ENCODE measurements at regions not wholly inside any gene's neighbourhood (a gene's known extent, or its start where the extent isn't known, plus 50 kb on each side); places are given as distances from the start of the nearest gene placed in this dataset.
"Not testable (repeated sequence)": the region's sequence is repeated elsewhere in the genome, so short reads cannot be mapped to it uniquely, and the experiment has no call there.

- no peaks in the 10 kb centered on the region for H3K36me3 ChIP-seq (ENCODE audit: control insufficient read depth in 2 of 4, insufficient read depth in 4 of 4, low read length in 3 of 4)
- no peak overlapping the region for H2BK12ac ChIP-seq (ENCODE audit: low read depth, low read length)
- no peak overlapping the region for H2BK15ac ChIP-seq (ENCODE audit: low read length)
- ChIA-PET CTCF (ENCODE audit: partially characterized antibody) (no interaction called here), POLR2A (ENCODE audit: partially characterized antibody) (no interaction called here)
- 97% methylated on average over 5 of the region's 5 CpGs; no CpG with 5 or more reads in 1 of the 2 experiments for WGBS, 2 experiments (ENCODE audit: extremely low coverage in 1 of 2, insufficient coverage in 1 of 2, insufficient read length in 1 of 2, insufficient replicate concordance in 2 of 2, low coverage in 1 of 2, low lambda C conversion rate in 2 of 2, missing lambda C conversion rate in 1 of 2)
- H3K4ac ChIP-seq (replicated peaks; ENCODE audit: insufficient read length, low read depth, low read length): no peak overlapping the region
- no peaks in the 10 kb centered on the region for H3K79me1 ChIP-seq (ENCODE audit: low read depth, low read length)
- no peak overlapping the region for H4K5ac ChIP-seq (ENCODE audit: insufficient read length, low read depth, low read length)
- H3K9me3 ChIP-seq (ENCODE audit: insufficient read depth in 2 of 2, low read depth in 1 of 2, low read length in 1 of 2): no peaks in the 10 kb centered on the region
- H2BK20ac ChIP-seq (ENCODE audit: low read length): no peak overlapping the region
- DNase-seq (ENCODE audit: low read depth in 1 of 2, low spot score in 2 of 2): no peak
- no peak overlapping the region for H2AFZ ChIP-seq (ENCODE audit: low read length)
- no peak overlapping the region for H4K91ac ChIP-seq (replicated peaks; ENCODE audit: insufficient read length, low read length)
- H3K4me3 ChIP-seq (ENCODE audit: extremely low read depth in 1 of 4, insufficient read depth in 2 of 4, low read depth in 3 of 4, low read length in 4 of 4): no peak overlapping the region
- no peak overlapping the region for H3K27ac ChIP-seq (ENCODE audit: low read depth, low read length)
- H3K23ac ChIP-seq (ENCODE audit: insufficient read length): no peak overlapping the region
- no peak overlapping the region for H2BK120ac ChIP-seq (replicated peaks; ENCODE audit: low read depth, low read length)
- no peak overlapping the region for H3K14ac ChIP-seq (ENCODE audit: insufficient read length)
- H2BK5ac ChIP-seq (ENCODE audit: low read depth, low read length): no peak overlapping the region
- H4K8ac ChIP-seq (ENCODE audit: extremely low read depth, insufficient read depth, low read length): no peak overlapping the region
- no peaks in the 10 kb centered on the region for H3K4me1 ChIP-seq (replicated peaks in 1 of 4; ENCODE audit: control insufficient read depth in 3 of 4, insufficient read depth in 4 of 4, low read length in 3 of 4)
- no peak for TF ChIP-seq CBX5 (IDR thresholded peaks at IDR 0.05; ENCODE audit: low read depth, low read length)
- no peaks in the 10 kb centered on the region for H3K23me2 ChIP-seq (ENCODE audit: low read depth, low read length)
- no peaks in the 10 kb centered on the region for H4K20me1 ChIP-seq (replicated peaks in 1 of 2; ENCODE audit: control insufficient read depth in 1 of 2, insufficient read depth in 2 of 2, low read length in 2 of 2)
- H3K79me2 ChIP-seq (ENCODE audit: control insufficient read depth in 1 of 2, insufficient read depth in 2 of 2, low read length in 2 of 2): no peaks in the 10 kb centered on the region
- H3K9ac ChIP-seq (replicated peaks in 1 of 4; ENCODE audit: extremely low read depth in 1 of 4, low read depth in 3 of 4, low read length in 3 of 4): no peak overlapping the region
- FAIRE-seq: no peak
- H3K27me3 ChIP-seq (replicated peaks in 1 of 4; ENCODE audit: control insufficient read depth in 3 of 4, extremely low read depth in 1 of 4, insufficient read depth in 3 of 4, low read length in 3 of 4): peaks cover 0 to 1% (median 0%) of the 10 kb centered on the region in 4 experiments; a peak in 1 of 7 replicates
- H3K56ac ChIP-seq (replicated peaks; ENCODE audit: insufficient read length, low read depth, low read length): no peak overlapping the region
- H3K18ac ChIP-seq (ENCODE audit: extremely low read depth, low read length): no peak overlapping the region
- no peak overlapping the region for H3K4me2 ChIP-seq (ENCODE audit: insufficient read depth in 1 of 2, low read depth in 2 of 2, low read length in 2 of 2)
- H2AK5ac ChIP-seq (ENCODE audit: low read depth, low read length): no peak overlapping the region
Measured at GRCh38 chr6:68024570-68025269, 610.4 kb upstream of the ADGRB3 start.

- H3K23me2 ChIP-seq (ENCODE audit: low read depth, low read length); H3K4me1 ChIP-seq (replicated peaks in 1 of 4; ENCODE audit: control insufficient read depth in 3 of 4, insufficient read depth in 4 of 4, low read length in 3 of 4); H3K9me3 ChIP-seq (ENCODE audit: insufficient read depth in 2 of 2, low read depth in 1 of 2, low read length in 1 of 2); H3K23ac ChIP-seq (ENCODE audit: insufficient read length); H3K9ac ChIP-seq (replicated peaks in 1 of 4; ENCODE audit: extremely low read depth in 1 of 4, low read depth in 3 of 4, low read length in 3 of 4); H3K56ac ChIP-seq (replicated peaks; ENCODE audit: insufficient read length, low read depth, low read length); H4K91ac ChIP-seq (replicated peaks; ENCODE audit: insufficient read length, low read length); H3K18ac ChIP-seq (ENCODE audit: extremely low read depth, low read length); H4K8ac ChIP-seq (ENCODE audit: extremely low read depth, insufficient read depth, low read length); H2BK120ac ChIP-seq (replicated peaks; ENCODE audit: low read depth, low read length); H3K4me3 ChIP-seq (ENCODE audit: extremely low read depth in 1 of 4, insufficient read depth in 2 of 4, low read depth in 3 of 4, low read length in 4 of 4); H3K27ac ChIP-seq (ENCODE audit: low read depth, low read length); H3K27me3 ChIP-seq (replicated peaks in 1 of 4; ENCODE audit: control insufficient read depth in 3 of 4, extremely low read depth in 1 of 4, insufficient read depth in 3 of 4, low read length in 3 of 4); FAIRE-seq; H3K79me2 ChIP-seq (ENCODE audit: control insufficient read depth in 1 of 2, insufficient read depth in 2 of 2, low read length in 2 of 2); H4K5ac ChIP-seq (ENCODE audit: insufficient read length, low read depth, low read length); H3K36me3 ChIP-seq (ENCODE audit: control insufficient read depth in 2 of 4, insufficient read depth in 4 of 4, low read length in 3 of 4); H3K4ac ChIP-seq (replicated peaks; ENCODE audit: insufficient read length, low read depth, low read length); H2BK12ac ChIP-seq (ENCODE audit: low read depth, low read length); H2AFZ ChIP-seq (ENCODE audit: low read length); H2BK5ac ChIP-seq (ENCODE audit: low read depth, low read length); DNase-seq (ENCODE audit: low read depth in 1 of 2, low spot score in 2 of 2); H3K79me1 ChIP-seq (ENCODE audit: low read depth, low read length); POLR2A ChIA-PET (ENCODE audit: partially characterized antibody); H3K4me2 ChIP-seq (ENCODE audit: insufficient read depth in 1 of 2, low read depth in 2 of 2, low read length in 2 of 2); H2AK5ac ChIP-seq (ENCODE audit: low read depth, low read length); H3K14ac ChIP-seq (ENCODE audit: insufficient read length); CTCF ChIA-PET (ENCODE audit: partially characterized antibody); H2BK15ac ChIP-seq (ENCODE audit: low read length); H2BK20ac ChIP-seq (ENCODE audit: low read length); H4K20me1 ChIP-seq (replicated peaks in 1 of 2; ENCODE audit: control insufficient read depth in 1 of 2, insufficient read depth in 2 of 2, low read length in 2 of 2): not testable (repeated sequence)
- 100% methylated on average over 1 of the region's 1 CpG; no CpG with 5 or more reads in 1 of the 2 experiments for WGBS, 2 experiments (ENCODE audit: extremely low coverage in 1 of 2, insufficient coverage in 1 of 2, insufficient read length in 1 of 2, insufficient replicate concordance in 2 of 2, low coverage in 1 of 2, low lambda C conversion rate in 2 of 2, missing lambda C conversion rate in 1 of 2)
Measured at GRCh38 chr6:68022968-68023367, 612.1 kb upstream of the ADGRB3 start.

All from H1 (cell line).